Naive thymus-derived CD4-positive, alpha-beta T cell (primary cell): ENCODE measurements at regions not wholly inside any gene's neighbourhood (a gene's known extent, or its start where the extent isn't known, plus 50 kb on each side); places are given as distances from the start of the nearest gene placed in this dataset.

Experiments used
- ATAC-seq: fragments of 150-1000 bp; cut with Tn5 transposase; 2 replicates; pipeline ENCODE4 v1.10.0; 2021; ENCODE audit warnings: mild to moderate bottlenecking, moderate library complexity
- CTCF ChIA-PET: fragments of 350-600 bp; sonication (Branson Sonifier 250); formaldehyde crosslinking; loops from one replicate; lab custom pipeline; 2021; ENCODE audit warnings: antibody characterized with exemption; lab: Charles Lee
- POLR2A ChIA-PET: fragments of 350-600 bp; sonication (Branson Sonifier 250); formaldehyde crosslinking; loops from one replicate; lab custom pipeline; 2021; ENCODE audit warnings: antibody characterized with exemption, inconsistent platforms; lab: Charles Lee
- DNase-seq, 9 donors: peaks; one replicate each; pipeline versions ENCODE4 v3.0.0 to v3.0.0-alpha.2; 2020 to 2022; ENCODE audit warnings: mixed read lengths in 1 of 9
- H3K27ac ChIP-seq: one replicate; pipeline ENCODE4 v1.7.0; 2013; ENCODE audit warnings: mild to moderate bottlenecking, low read depth, low read length, moderate library complexity
- H3K27me3 ChIP-seq, 2 donors: one replicate each; pipeline ENCODE4 v1.7.0; 2013; ENCODE audit warnings: low read length in 2 of 2, mild to moderate bottlenecking in 2 of 2, moderate library complexity in 2 of 2; ENCODE audit not compliant: control insufficient read depth in 2 of 2, insufficient read depth in 2 of 2
- H3K36me3 ChIP-seq, 3 experiments: 1 replicate in 2 of 3; 2 replicates in 1 of 3; pipeline ENCODE4 v1.7.0; 2013; ENCODE audit warnings: low read length in 3 of 3, mild to moderate bottlenecking in 3 of 3, moderate library complexity in 1 of 3; ENCODE audit not compliant: insufficient read depth in 3 of 3, control insufficient read depth in 2 of 3
- H3K4me1 ChIP-seq, 2 donors: one replicate each; pipeline ENCODE4 v1.7.0; 2013; ENCODE audit warnings: low read length in 2 of 2, mild to moderate bottlenecking in 2 of 2, moderate library complexity in 1 of 2; ENCODE audit not compliant: control insufficient read depth in 2 of 2, insufficient read depth in 2 of 2
- H3K4me3 ChIP-seq: 2 replicates; pipeline ENCODE4 v1.7.0; 2013; ENCODE audit warnings: mild to moderate bottlenecking, low read length
- H3K9me3 ChIP-seq, 3 experiments: 1 replicate in 2 of 3; 2 replicates in 1 of 3; pipeline ENCODE4 v1.7.0; 2013; ENCODE audit warnings: low read length in 3 of 3; ENCODE audit not compliant: control insufficient read depth in 2 of 3
- H3K27ac Mint-ChIP-seq, 9 donors: one replicate each; pipeline ENCODE4 v1.8.0; 2020 to 2022; ENCODE audit warnings: mixed read lengths in 9 of 9, mild to moderate bottlenecking in 8 of 9, moderate library complexity in 5 of 9, inconsistent platforms in 2 of 9
- H3K27me3 Mint-ChIP-seq, 5 donors: one replicate each; pipeline ENCODE4 v1.8.0; 2021 to 2022; ENCODE audit warnings: mixed read lengths in 5 of 5, mild to moderate bottlenecking in 1 of 5
- H3K36me3 Mint-ChIP-seq, 5 donors: one replicate each; pipeline ENCODE4 v1.8.0; 2020 to 2022; ENCODE audit warnings: mixed read lengths in 5 of 5, mild to moderate bottlenecking in 3 of 5, inconsistent platforms in 1 of 5
- H3K4me1 Mint-ChIP-seq, 7 donors: one replicate each; pipeline ENCODE4 v1.8.0; 2020 to 2022; ENCODE audit warnings: mixed read lengths in 7 of 7, mild to moderate bottlenecking in 3 of 7, inconsistent platforms in 1 of 7
- H3K4me3 Mint-ChIP-seq, 10 donors: one replicate each; pipeline ENCODE4 v1.8.0; 2020 to 2022; ENCODE audit warnings: mild to moderate bottlenecking in 10 of 10, mixed read lengths in 10 of 10, moderate library complexity in 6 of 10, inconsistent platforms in 2 of 10
- H3K9me3 Mint-ChIP-seq, 11 donors: one replicate each; pipeline ENCODE4 v1.8.0; 2020 to 2022; ENCODE audit warnings: mixed read lengths in 11 of 11, mild to moderate bottlenecking in 4 of 11, inconsistent platforms in 1 of 11, moderate library complexity in 1 of 11
- intact Hi-C, 2 donors: fragments of 100-400 bp; cut with micrococcal nuclease; formaldehyde crosslinking; loops; one replicate each; pipeline ENCODE4 v1.15.1; 2023

- H3K9me3 Mint-ChIP-seq = peaks cover 0 to 4% (median 0%) of the 10 kb centered on the region in 11 donors
- intact Hi-C loops = no loop called here
- Histone ChIP-seq H3K27me3 (no peaks in the 10 kb centered on the region), H3K36me3 (no peaks in the 10 kb centered on the region), H3K4me1 (no peaks in the 10 kb centered on the region), H3K4me3 (no peak overlapping the region), H3K27ac (no peak overlapping the region), H3K9me3 (no peaks in the 10 kb centered on the region)
- no peak overlapping the region for H3K27ac Mint-ChIP-seq
- no peaks in the 10 kb centered on the region for H3K4me1 Mint-ChIP-seq
- POLR2A ChIA-PET = no interaction called here
- DNase-seq (no peak), ATAC-seq (no peak)
- no peaks in the 10 kb centered on the region for H3K36me3 Mint-ChIP-seq
- H3K27me3 Mint-ChIP-seq = no peaks in the 10 kb centered on the region
- H3K4me3 Mint-ChIP-seq = no peak overlapping the region
- CTCF ChIA-PET = no interaction called here
Measured at GRCh38 chr2:5530011-5530696, 162.0 kb upstream of the SOX11 start.

- Mint-ChIP-seq H3K4me1 (no peaks in the 10 kb centered on the region), H3K27me3 (peaks cover 0 to 4% (median 0%) of the 10 kb centered on the region in 5 donors), H3K36me3 (no peaks in the 10 kb centered on the region), H3K4me3 (no peak overlapping the region), H3K9me3 (peaks cover 0 to 8% (median 2%) of the 10 kb centered on the region in 11 donors), H3K27ac (no peak overlapping the region)
- H3K36me3 ChIP-seq = no peaks in the 10 kb centered on the region
- H3K4me3 ChIP-seq = no peak overlapping the region
- ATAC-seq = no peak
- CTCF ChIA-PET = no interaction called here
- H3K27ac ChIP-seq = no peak overlapping the region
- POLR2A ChIA-PET = no interaction called here
- no peaks in the 10 kb centered on the region for H3K4me1 ChIP-seq
- H3K27me3 ChIP-seq = no peaks in the 10 kb centered on the region
- no peak for DNase-seq
- intact Hi-C loops = no loop called here
- no peaks in the 10 kb centered on the region for H3K9me3 ChIP-seq
Measured at GRCh38 chr2:5535301-5535700, 156.9 kb upstream of the SOX11 start.

DNA sequence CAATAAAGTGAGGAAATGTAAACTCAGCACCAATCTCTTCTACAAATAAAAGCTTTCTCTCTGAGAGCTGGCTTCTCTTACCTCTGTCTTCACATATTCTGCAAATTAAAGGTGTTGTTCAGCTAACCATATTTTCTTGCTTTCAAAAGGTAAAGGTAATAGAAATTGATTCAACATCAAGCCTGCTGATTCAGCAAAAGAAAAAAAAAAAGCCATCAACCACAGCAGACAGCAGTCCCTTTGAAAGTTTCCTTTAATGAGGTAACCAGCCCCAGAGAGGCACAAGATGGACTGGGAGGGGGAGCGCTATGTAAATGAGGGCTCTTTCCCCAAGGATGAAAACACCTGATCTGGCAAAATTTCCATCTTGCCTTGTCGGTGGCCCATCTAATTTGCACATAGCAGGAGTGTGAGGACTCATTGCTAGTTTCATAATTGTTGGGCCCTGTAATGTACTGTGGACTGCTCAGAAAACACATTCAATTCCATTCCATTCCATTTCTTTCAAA, 154.9 kb upstream of the SOX11 start:
- Histone ChIP-seq H3K4me1 (no peaks in the 10 kb centered on the region), H3K27ac (no peak overlapping the region), H3K4me3 (no peak overlapping the region), H3K36me3 (no peaks in the 10 kb centered on the region), H3K27me3 (no peaks in the 10 kb centered on the region), H3K9me3 (no peaks in the 10 kb centered on the region)
- H3K27ac Mint-ChIP-seq = no peak overlapping the region
- ChIA-PET POLR2A (no interaction called here), CTCF (no interaction called here)
- peaks cover 0 to 8% (median 2%) of the 10 kb centered on the region in 11 donors for H3K9me3 Mint-ChIP-seq
- no peak for DNase-seq
- ATAC-seq = no peak
- H3K27me3 Mint-ChIP-seq = peaks cover 0 to 4% (median 0%) of the 10 kb centered on the region in 5 donors
- no peaks in the 10 kb centered on the region for H3K4me1 Mint-ChIP-seq
- H3K4me3 Mint-ChIP-seq = no peak overlapping the region
- no peaks in the 10 kb centered on the region for H3K36me3 Mint-ChIP-seq
- intact Hi-C loops = no loop called here

DNA sequence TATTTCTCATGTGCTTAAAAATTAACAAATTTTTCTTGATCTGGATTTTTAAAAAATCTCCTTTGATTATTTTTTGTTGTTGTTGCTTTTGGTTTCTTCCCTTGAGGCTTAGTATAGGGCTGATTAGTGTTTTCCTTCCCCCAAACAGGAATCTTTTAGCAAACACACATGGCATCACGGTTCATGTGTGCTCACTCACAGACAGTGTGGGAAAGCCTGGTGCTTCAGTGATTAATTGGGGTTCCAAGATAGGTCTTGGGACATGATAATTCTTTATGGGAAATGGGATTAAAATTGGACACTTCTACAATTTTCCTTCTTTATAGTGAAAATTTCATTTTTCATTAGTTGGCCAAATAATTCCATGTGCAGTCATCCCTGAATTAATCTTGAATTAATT, 153.9 kb upstream of the SOX11 start:
- no peak overlapping the region for H3K27ac ChIP-seq
- H3K27me3 ChIP-seq = no peaks in the 10 kb centered on the region
- Mint-ChIP-seq H3K9me3 (peaks cover 0 to 14% (median 5%) of the 10 kb centered on the region in 11 donors), H3K27me3 (peaks cover 0 to 4% (median 0%) of the 10 kb centered on the region in 5 donors), H3K4me3 (no peak overlapping the region), H3K27ac (no peak overlapping the region), H3K4me1 (no peaks in the 10 kb centered on the region), H3K36me3 (no peaks in the 10 kb centered on the region)
- CTCF ChIA-PET = no interaction called here
- POLR2A ChIA-PET = no interaction called here
- H3K36me3 ChIP-seq = no peaks in the 10 kb centered on the region
- intact Hi-C loops = no loop called here
- H3K4me1 ChIP-seq = no peaks in the 10 kb centered on the region
- H3K4me3 ChIP-seq = no peak overlapping the region
- no peaks in the 10 kb centered on the region for H3K9me3 ChIP-seq
- DNase-seq = no peak
- ATAC-seq = no peak

GRCh38 chr2:5538772-5539171, 153.4 kb upstream of the SOX11 start:
- intact Hi-C loops = no loop called here
- POLR2A ChIA-PET = no interaction called here
- H3K27me3 ChIP-seq = no peaks in the 10 kb centered on the region
- ATAC-seq = no peak
- peaks cover 0 to 4% (median 0%) of the 10 kb centered on the region in 5 donors for H3K27me3 Mint-ChIP-seq
- no peaks in the 10 kb centered on the region for H3K4me1 Mint-ChIP-seq
- H3K27ac ChIP-seq = no peak overlapping the region
- no peaks in the 10 kb centered on the region for H3K4me1 ChIP-seq
- H3K27ac Mint-ChIP-seq = no peak overlapping the region
- no peaks in the 10 kb centered on the region for H3K36me3 ChIP-seq
- no peak overlapping the region for H3K4me3 Mint-ChIP-seq
- no peaks in the 10 kb centered on the region for H3K9me3 ChIP-seq
- CTCF ChIA-PET = no interaction called here
- H3K9me3 Mint-ChIP-seq = peaks cover 0 to 19% (median 9%) of the 10 kb centered on the region in 11 donors
- DNase-seq = no peak
- H3K36me3 Mint-ChIP-seq = no peaks in the 10 kb centered on the region
- H3K4me3 ChIP-seq = no peak overlapping the region

GRCh38 chr2:5539282-5540165, 152.7 kb upstream of the SOX11 start:
- Mint-ChIP-seq H3K4me3 (no peak overlapping the region), H3K27ac (no peak overlapping the region), H3K4me1 (no peaks in the 10 kb centered on the region), H3K27me3 (peaks cover 0 to 4% (median 0%) of the 10 kb centered on the region in 5 donors), H3K9me3 (peaks cover under 1 to 25% (median 11%) of the 10 kb centered on the region in 11 donors), H3K36me3 (no peaks in the 10 kb centered on the region)
- no peak overlapping the region for H3K27ac ChIP-seq
- no peaks in the 10 kb centered on the region for H3K4me1 ChIP-seq
- H3K9me3 ChIP-seq = peaks cover 0 to 6% (median 0%) of the 10 kb centered on the region in 3 experiments
- no peaks in the 10 kb centered on the region for H3K36me3 ChIP-seq
- H3K27me3 ChIP-seq = no peaks in the 10 kb centered on the region
- ATAC-seq (no peak), DNase-seq (no peak)
- intact Hi-C loops = no loop called here
- ChIA-PET POLR2A (no interaction called here), CTCF (no interaction called here)
- no peak overlapping the region for H3K4me3 ChIP-seq
